ENCODE measurements at regions not wholly inside any gene's neighbourhood (a gene's known extent, or its start where the extent isn't known, plus 50 kb on each side); places are given as distances from the start of the nearest gene placed in this dataset.

- H3K4me3 ChIP-seq (ENCODE audit: control insufficient read depth, low read depth, low read length), result no peak overlapping the region
- no peak for DNase-seq (ENCODE audit: low read depth)
- TF ChIP-seq, protein P1, sequence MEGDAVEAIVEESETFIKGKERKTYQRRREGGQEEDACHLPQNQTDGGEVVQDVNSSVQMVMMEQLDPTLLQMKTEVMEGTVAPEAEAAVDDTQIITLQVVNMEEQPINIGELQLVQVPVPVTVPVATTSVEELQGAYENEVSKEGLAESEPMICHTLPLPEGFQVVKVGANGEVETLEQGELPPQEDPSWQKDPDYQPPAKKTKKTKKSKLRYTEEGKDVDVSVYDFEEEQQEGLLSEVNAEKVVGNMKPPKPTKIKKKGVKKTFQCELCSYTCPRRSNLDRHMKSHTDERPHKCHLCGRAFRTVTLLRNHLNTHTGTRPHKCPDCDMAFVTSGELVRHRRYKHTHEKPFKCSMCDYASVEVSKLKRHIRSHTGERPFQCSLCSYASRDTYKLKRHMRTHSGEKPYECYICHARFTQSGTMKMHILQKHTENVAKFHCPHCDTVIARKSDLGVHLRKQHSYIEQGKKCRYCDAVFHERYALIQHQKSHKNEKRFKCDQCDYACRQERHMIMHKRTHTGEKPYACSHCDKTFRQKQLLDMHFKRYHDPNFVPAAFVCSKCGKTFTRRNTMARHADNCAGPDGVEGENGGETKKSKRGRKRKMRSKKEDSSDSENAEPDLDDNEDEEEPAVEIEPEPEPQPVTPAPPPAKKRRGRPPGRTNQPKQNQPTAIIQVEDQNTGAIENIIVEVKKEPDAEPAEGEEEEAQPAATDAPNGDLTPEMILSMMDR (conservative IDR thresholded peaks at IDR 0.05; ENCODE audit: control insufficient read depth, insufficient read depth, low read depth, low read length), result no peak
Observed at GRCh38 chr10:108852211-108852610, 1071.1 kb downstream of the XPNPEP1 start.

DNA sequence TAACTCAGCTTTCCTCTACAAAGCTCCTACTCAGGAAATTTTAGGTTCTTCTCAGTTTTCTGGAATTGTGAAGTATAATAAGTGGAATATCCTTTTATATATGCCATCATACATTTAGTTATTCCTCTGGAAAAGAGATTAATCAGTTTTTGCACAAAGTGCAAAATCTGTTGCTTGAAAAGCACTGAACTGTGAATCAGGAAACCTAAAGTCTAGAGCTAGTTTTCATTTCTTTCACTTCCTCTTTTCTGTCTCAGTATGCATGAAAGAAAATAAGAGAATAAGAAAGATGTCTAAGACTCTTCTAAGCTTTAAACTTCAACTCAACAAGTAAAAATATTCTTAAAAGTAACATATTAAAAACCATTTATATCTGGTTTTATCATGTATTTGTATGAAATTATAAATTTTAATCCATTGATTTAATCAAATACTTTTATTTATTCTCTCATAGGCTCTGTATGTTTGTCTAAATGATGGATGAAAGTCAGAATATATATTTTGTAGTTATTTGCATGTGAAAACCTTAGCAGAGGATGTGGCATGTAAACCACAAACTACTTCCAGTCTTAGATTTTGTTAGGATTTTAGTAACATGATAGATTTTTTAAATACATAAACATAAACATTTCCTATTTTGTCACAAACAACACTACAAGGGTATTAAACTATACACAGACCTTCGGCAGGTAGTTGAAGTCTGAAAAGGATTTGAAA is 1073.0 kb downstream of the XPNPEP1 start:
- TF ChIP-seq, protein P1 (conservative IDR thresholded peaks at IDR 0.05; ENCODE audit: control insufficient read depth, insufficient read depth, low read depth, low read length), result no peak
- no peak overlapping the region for H3K4me3 ChIP-seq (ENCODE audit: control insufficient read depth, low read depth, low read length)
- no peak for DNase-seq (ENCODE audit: low read depth)

DNA sequence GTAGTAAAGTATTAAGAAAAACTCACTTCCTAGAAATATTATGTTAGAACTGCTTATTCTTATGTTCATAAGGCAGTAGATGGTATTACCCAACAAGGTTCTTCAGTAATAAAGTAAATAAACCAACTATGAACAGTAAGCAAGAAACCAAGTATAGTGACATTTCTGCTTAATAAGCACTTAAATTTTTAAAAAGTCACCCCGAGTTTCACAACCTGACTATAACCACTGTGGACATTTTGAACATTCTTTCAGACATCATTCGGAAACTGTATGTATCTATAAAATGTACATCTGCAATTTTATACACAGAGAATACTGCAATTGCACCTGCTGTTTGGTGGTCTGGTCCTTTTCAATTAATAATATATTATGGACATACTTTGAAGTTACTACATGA is 1073.6 kb downstream of the XPNPEP1 start:
- TF ChIP-seq, protein P1 (conservative IDR thresholded peaks at IDR 0.05; ENCODE audit: control insufficient read depth, insufficient read depth, low read depth, low read length), result no peak
- no peak overlapping the region for H3K4me3 ChIP-seq (ENCODE audit: control insufficient read depth, low read depth, low read length)
- DNase-seq (ENCODE audit: low read depth), result no peak

DNA sequence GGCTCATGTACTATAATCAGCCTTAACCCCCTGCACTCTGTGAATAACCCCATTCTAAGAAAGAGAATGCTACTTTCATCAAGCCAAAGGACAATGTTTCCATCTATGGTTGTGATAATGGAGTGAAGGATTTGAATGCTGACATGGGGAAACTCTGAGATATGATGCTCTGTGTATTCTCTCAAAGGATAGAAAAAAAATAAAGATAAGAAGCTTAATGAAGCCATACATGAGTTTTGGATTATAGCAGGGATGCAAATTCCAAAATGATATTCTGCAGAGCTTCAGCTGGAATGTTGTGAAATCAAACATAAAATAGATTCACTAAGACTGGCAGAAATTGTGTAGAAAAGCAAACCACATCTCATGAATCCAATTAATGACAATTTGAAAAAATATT is 1074.1 kb downstream of the XPNPEP1 start:
- no peak for DNase-seq (ENCODE audit: low read depth)
- H3K4me3 ChIP-seq (ENCODE audit: control insufficient read depth, low read depth, low read length), result no peak overlapping the region
- TF ChIP-seq, protein P1 (conservative IDR thresholded peaks at IDR 0.05; ENCODE audit: control insufficient read depth, insufficient read depth, low read depth, low read length), result no peak

DNA sequence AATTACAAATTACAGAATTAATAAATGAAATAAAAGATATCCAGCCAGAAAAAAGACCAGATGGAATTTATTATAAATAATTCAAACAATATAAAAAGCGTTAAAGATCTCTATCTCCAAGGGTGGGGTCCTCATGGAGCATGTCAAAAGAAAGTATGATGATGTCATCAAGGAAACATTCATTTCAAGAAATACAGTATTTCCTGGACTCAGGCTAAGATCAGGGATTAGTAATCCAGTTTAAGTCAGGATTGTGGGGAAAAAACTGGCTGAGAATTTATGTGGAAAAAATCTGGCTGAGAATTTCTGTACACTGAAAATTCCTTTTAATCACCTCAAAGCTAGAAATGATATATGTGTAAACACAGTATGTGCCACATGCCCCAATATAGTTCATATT is 1075.3 kb downstream of the XPNPEP1 start:
- DNase-seq (ENCODE audit: low read depth), result no peak
- no peak overlapping the region for H3K4me3 ChIP-seq (ENCODE audit: control insufficient read depth, low read depth, low read length)
- TF ChIP-seq, protein P1 (conservative IDR thresholded peaks at IDR 0.05; ENCODE audit: control insufficient read depth, insufficient read depth, low read depth, low read length), result no peak

GRCh38 chr10:108840944-108841343 is 1082.4 kb downstream of the XPNPEP1 start:
- no peak overlapping the region for H3K4me3 ChIP-seq (ENCODE audit: control insufficient read depth, low read depth, low read length)
- TF ChIP-seq, protein P1 (conservative IDR thresholded peaks at IDR 0.05; ENCODE audit: control insufficient read depth, insufficient read depth, low read depth, low read length), result no peak
- DNase-seq (ENCODE audit: low read depth), result no peak

Measured in fibroblast of mammary gland (primary cell).